ENCODE measurements at regions not wholly inside any gene's neighbourhood (a gene's known extent, or its start where the extent isn't known, plus 50 kb on each side); places are given as distances from the start of the nearest gene placed in this dataset.

DNA sequence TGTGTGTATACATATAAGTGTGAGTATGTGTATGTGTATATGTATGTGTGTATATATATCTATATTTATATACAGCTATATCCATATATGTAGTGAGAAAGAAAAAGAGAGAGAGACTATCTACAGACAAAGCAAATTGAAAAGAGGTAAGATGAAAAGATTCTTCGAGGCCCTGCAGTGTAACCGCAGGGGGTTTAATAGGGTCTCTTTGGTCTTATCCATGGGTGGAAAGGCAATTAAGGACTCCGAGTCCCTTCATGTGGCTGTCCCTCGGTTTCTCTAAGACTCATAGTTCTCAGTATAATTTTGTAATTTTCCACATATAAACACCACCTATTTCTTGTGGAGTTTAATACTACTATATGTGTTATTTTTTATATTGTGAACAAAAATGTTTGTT lies 50.6 kb upstream of the JAZF1 start:
- no peak for DNase-seq

DNA sequence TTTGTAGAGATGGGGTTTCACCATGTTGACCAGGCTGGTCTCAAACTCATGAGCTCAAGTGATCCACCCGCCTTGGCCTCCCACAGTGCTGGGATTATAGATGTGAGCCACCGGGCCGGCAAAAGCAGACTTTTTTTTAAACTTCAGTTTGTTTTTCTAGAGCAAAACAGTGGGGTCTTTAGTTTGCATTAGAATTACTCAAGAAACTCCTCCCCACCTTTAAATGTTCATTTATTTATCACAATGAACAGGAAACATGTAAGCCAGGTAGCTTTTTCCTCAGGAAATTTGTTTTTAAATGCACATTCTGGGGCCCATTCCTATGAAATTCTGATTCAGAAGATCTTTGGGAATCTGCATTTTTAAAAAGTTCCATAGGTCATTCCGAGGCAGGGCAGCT lies 56.0 kb upstream of the JAZF1 start:
- DNase-seq: no peak

DNA sequence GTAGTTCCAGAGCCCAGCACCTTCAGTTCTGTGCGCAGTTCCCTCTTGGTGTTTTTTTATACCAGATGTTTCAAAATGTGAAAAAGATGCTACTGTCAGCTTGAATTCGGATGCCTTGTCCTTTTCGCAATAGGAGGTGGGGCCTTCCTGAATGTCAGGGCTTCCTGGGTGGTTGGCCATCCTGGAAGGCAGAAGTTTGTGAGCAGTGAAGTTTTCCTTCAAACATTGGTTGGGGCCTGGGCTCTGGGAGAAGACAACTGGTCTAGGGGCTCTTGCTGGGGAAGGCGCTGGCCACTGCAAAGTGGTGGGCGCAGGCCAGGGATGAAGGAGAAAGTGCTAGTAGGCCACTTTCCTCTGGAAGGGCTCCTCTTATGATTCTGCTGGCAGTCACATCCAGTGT lies 56.8 kb upstream of the JAZF1 start:
- DNase-seq: no peak

DNA sequence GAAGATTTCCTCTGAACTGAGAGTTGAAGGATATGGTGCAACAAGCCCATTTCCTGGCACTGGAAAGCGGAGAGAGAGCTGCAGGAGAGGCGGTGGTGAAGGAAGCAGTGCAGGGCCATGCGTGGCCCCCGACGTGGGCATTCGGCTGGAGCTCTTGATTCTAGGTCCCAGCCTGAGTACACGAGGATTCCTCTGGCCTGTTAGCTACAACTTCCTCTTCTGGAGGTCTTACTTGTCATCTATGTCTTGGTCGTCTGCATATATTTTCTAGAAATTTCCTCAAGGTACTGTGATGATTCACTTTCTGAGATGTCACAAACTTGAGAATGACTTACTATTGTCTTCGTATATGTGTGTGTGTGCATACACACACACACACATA lies 59.2 kb upstream of the JAZF1 start:
- DNase-seq: no peak

DNA sequence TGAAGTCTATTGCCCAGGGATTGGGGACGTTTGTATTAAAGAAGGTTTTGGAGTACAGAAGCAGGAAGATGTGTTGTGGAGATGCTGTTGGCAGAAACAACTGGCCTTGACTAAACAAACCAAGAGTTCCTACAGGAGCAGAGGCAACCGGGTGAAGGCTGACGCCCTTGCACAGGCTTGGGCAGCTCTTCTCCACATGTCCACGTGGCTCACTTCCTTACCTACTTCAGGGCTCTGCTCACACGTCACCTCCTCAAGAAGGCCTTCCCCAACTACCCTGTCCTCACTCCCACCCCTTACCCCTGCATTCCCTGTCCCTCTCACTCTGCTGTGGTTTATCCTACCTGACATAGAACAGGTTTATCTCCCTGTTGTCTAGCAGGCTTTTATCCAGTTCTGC lies 59.9 kb upstream of the JAZF1 start:
- no peak for DNase-seq

DNA sequence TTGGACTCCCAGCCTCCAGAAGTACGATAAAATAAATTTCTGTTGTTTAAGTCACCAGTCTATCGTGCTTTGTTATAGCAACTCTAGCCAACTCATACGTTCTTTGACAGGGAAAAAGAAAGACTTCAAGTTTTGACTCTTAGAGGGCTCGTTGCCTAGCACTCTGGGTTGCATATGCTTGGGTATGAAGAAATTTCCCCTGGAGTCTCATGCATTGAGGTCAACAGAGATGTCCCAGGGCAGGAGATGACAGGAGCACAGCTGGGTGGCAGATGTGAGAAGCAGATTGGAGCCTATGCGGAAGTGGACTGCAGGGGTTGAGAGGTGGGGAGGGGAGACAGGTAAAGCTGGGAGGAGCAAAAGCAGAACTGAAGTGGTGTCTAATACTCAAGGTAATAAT lies 63.3 kb upstream of the JAZF1 start:
- no peak for DNase-seq

DNA sequence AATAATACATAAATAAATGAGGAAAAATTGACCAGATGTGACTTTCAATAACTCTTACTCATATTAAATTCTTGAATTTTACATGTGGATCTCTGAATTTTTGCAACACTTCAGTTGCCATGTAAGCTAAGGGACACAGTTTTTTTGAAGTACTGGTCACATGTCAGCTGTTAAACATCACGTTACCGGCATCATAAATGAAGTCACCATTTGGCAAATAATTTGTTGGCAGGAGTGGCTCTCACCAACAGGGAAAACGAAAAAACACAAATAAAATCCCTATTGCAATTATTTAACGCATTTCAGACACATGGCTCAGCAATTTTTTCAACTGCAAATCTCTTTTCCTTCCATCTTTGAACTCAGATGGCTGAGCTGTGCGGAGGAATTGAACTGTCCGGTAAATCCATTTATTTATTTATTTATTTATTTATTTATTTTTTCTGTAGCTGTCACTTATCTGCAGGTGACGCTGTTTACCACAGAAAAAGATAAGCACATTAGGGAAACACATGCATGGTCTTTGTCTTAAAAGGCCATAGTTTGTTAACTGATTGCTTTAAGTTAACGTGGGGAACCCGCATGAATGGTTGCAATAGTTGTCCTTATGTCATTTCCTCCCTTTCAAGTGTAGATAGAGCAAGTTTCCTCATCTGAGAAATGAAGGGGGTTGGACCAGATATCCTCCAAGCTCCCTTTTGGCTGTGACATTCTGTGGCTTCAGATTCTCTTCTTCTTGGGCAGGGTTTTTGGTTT lies 64.7 kb upstream of the JAZF1 start:
- DNase-seq: no peak

DNA sequence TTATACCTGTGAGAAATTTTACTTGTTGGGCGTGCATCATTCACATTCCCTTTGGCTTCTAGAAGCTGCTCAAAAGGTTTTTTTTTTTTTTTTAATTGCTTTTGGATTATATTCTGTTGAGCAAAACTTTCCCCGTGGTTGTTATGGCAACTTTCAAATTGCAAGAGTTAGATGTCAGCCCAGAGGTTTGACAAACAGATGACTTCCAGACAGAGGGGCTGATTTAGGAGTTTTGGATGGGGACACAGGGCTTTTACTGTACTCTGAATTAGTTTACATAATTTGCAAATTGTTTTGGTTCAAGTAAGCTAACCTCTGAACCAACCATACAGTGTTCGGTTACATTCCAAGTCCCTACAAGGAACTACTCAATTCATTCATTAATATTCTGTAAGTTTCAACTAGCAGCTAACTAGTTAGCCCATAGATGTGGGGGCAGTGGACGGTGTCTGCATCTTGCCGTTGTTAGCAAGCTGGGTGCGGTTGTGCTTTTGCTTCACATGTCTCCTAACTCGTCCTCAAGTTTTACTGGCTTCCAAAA lies 66.4 kb upstream of the JAZF1 start:
- no peak for DNase-seq

DNA sequence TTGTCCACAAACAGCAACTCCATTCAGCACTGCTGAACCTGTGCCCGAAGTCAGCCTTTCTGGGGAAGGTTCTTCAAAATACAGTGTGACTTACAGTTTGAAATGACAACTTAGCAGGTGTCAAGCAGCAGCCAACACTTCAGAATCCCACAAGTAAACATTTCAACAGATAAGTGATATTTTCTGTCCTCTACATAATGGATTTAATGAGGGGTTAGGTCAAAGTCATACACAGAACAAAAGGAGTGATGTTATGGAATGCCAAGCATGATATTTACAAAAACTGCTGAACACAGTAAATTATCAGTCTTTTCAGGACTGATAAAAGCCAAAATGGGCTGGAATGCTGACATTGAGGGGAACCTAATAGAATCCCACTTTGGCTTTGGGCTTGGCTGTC lies 77.6 kb upstream of the JAZF1 start:
- no peak for DNase-seq

DNA sequence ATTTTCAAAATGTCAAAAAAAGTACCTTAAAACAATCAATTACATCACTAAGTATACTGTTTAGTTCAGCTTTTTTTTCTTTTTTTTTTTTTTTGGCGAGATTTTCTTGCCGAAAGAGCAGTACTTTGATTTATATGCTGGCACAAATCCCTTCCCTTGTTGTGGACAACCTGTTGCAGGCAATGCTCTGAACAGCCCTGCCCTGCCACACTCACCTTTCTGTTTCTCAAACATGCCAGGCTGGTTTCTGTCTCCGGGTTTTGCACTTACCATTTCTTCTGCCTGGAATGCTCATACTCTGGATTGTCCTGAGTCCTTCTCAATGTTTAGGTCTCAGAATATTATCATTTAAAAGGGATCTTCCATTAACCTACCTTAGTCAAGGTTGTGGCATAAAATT lies 80.4 kb upstream of the JAZF1 start:
- DNase-seq: no peak

DNA sequence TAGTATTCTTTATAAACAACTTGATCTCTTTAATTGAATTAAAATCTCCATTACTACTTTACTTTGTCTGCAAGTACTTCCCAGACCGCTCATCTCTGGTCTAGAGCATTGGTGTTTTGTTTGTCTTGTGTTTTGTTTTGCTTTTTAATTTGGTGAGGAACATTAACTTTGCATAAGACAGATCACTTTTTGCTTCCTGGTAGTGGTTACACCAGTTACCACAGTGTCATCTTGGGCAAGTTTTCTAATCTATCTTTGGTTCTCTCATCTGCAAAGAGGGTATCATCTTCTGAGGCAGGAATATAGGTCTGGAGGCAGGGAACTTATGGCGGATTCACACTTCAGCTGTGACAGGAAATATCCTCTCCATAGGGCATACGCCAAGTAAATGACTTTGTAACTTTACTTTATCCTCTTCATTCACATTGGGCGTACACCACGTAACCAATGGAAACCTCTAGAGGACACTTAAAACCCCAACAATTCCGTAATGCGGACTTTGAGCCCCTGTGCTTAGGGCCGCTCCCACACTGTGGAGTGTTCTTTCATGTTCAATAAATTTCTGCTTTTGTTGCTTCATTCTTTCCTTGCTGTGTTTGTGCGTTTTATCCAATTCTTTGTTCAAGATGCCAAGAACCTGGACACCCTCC lies 83.2 kb upstream of the JAZF1 start:
- no peak for DNase-seq

DNA sequence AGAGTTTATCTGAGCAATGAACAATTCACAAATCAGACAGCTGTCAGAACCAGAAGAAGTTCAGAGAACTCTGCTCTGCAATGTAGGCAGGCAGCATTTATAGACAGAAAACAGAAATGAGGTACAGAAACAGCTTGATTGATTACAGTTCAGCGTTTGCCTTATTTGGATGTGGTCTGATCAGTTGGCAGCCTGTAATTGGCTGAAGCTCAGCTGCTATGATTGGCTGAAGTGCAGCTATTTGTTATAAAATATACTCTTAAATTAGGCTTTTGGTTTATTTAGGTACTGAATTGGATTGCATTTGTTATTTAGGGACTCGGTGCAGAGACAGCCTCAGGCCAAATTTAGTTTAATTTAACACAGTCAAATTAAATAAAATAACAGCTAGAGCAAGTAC lies 85.8 kb upstream of the JAZF1 start:
- no peak for DNase-seq

DNA sequence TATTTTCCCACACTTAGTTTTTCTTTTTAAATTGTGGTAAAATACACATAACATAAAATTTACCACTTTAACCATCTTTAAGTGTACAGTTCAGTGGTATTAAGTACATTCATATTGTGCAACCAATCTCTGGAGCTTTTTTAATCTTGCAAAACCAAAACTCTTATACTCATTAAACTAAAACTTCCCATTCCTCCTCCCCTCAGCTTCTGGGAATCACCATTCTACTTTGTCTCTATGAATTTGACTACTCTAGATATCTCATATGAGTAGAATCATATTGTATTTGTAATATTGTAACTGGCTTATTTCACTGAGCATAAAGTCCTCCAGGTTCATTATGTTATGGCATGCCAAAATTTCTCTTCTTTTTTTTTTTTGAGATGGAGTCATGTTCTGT lies 86.4 kb upstream of the JAZF1 start:
- no peak for DNase-seq

DNA sequence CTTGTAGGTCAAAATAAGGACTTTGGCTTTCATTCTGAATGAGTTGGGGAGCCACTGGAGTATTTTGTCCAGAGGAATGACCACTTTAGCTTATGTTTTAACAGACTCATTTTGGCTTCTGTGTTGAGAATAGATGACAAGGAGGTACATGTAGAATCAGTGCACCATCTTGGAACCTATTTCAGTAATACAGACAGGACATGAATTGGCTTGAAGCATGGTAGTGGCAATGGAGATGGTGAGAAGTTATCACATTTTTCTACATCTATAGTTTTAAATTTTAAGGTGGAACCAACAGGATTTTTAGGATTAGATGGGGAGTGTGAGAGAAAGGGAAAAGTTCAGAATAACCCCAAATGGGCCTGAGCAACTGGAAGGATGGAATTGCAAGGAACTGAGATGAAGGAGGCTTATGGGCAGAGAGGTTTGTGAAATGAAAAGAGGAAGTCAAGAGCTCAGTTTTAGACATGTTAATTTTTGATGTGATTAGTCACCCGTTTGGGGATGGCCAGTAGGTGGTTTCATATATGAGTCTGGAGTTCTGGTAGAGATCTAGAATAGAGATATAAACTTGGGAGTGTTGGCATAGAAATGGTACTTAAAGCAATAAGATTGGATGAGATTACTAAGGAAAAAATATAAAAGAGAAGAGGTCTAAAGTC lies 89.2 kb upstream of the JAZF1 start:
- no peak for DNase-seq

DNA sequence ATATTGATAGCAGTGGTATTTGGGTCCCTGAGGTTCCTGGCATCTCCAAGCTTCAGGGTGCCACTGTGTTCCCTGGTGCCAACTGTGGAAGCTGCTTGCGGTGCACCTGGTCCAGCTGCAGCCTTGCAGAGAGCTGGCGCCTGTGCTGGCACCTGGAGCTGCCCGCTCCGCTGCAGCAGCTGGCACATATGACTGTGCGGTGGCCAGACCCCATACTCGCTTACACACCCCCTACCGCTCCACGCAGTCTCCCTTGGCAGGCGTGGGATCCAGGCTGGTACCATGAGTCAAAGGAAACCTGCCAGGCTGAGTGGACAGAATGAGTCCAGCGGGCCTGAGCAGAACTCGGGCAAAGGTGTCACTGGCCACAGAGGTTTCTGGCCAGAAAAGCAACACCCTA lies 89.9 kb upstream of the JAZF1 start:
- no peak for DNase-seq

DNA sequence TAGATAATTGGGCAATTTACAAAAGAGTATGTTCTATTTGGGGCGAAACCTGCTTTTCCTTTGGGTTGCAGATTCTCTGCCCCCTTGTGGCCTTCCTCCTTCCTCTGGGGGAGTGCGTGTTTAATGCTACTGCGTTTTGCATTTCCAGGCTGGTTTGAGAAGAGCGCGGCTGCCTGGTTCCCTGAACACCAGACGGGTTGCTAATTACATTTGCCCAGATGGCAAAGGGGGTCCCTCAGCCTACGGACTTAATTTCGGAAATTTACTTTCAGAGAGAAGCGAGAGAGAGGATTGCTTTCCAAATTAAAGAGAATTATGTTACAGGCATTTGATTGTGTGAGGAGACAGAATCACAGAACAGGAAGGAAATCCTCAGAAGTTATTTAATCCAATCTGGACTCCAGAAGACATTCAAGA lies 91.9 kb upstream of the JAZF1 start:
- DNase-seq: peak; percentile 58

DNA sequence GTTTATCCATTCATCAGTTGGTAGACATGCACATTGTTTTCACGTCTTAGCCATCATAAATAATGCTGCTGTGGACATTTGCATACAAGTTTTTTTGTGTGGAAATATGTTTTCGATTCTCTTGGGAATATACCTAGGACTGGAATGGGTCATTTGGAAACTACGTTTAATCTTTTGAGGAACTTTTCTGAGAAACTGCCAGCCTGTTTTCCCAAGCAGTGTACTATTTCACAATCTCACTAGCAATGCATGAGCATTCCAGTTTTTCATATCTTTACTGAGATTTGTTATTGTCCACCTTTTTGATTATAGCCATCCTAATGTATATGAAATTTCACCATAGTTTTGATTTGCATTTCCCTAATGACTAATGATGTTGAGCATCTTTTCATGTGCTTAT lies 95.7 kb upstream of the JAZF1 start:
- no peak for DNase-seq

DNA sequence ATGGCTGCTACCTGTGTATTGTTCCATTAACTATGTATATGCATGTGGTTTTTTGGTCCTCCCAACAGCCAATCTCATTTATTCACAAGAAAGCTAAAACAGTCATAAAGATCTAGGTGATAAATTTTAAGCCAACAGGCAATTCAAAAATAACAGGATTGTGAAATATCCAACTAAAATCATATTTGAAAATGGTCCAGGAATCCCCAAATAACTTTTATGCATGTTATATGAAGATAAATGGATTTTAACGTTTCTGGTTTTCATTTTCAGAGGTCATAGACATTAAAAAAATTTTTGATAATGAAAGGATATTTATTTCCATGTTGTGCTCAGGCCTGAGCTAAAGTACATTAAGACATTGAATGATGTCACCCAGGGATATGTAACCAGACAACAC lies 96.8 kb upstream of the JAZF1 start:
- DNase-seq: no peak

DNA sequence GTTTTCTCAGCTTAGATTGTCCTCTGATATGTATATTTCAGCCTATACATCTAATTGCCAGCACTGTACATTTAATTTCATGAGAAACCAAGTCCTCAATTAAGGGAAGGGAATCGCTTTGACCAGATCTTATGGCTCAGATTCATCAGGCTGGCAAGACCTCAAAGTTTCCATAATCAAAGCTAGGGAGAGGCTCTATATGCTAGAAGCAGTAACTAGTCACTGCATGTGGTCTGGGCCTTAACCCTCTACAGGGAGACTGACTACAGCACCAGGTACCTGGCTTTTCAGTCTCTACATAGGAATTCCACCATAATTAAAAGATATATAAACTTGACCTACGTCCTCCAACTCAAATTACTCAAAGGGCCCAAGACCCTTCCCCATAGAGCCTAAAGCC lies 97.4 kb upstream of the JAZF1 start:
- no peak for DNase-seq

DNA sequence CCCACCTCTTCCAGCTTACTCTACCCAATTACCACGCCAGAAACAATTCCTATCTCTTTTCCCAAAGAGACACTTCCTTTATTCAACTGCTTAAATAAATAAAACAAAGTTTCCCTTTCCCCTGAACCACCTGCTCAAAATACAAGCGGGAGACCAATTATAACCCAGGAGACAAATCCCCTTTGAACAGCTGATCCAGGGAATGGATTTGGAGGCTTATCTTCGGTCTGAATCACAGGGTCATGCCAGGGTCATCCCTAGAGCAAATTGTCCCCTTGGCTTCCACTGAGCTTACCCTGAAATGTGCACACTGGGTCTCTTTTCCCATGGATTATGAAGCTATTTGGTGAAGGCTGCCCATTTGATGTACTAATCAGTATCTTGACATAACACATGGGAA lies 99.9 kb upstream of the JAZF1 start:
- DNase-seq: no peak

DNA sequence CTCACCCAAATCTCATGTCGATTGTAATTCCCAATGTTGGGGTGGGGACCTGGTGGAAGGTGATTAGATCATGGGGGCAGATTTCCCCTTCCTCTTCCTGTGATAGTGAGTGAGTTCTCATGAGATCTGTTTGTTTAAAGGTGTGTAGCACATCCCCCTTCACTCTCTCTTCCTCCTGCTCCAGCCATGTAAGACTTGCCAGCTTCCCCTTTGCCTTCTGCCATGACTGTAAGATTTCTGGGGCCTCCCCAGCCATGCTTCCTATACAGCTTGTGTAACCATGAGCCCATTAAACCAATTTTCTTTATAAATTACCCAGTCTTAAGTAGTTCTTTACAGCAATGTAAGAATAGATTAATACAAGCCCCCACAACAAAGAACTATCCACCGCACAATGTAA lies 109.9 kb upstream of the JAZF1 start:
- no peak for DNase-seq

DNA sequence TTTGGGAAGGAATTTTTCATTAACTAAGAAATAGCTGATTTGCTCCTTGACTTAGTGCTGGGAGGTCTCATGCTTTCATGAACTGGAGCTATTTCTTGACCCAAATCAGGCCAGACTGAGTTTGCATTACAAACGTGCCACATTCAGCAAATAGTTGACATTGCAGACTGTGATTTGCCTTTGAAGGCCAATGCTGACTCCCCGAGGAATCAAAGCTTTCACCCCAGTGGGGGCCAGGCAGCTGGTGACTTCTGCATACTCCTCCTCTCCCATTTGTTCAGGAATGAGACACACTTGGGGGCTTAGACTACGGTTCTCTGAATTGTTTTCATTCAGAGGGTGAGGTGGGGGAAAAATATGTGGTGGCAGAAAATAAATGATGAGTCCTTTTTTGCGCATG lies 111.0 kb upstream of the JAZF1 start:
- no peak for DNase-seq

DNA sequence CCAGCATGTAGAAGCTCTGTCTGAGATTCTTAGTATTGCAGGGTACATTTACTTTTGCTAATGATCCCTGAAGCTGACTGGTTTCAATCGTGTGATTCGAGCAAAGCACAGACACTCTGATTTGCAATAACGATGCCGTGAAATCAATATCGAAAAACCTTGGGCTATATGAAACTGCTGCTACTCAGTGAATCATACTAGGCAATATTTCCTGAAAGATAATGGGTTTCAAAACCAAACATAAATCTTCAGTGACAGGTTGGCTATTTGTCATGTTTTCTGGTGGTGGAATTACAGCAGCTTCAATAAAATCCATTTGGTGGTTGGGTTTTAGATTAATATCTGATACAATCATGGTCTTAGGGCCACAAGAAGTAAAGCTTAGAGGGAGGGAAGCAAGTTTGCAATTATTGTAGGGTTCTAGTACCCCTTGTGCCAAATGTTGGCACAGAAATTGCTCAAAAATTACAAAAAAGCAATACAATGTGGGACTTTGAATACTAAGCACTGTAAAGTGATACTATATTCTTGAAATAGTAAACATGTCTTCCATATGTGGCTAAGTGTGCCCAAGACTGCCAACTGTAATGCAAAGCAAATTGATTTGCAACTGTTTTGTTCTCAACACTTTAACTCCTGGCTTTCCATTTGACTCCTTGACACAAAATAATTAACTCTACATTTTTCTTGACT lies 112.4 kb upstream of the JAZF1 start:
- no peak for DNase-seq

DNA sequence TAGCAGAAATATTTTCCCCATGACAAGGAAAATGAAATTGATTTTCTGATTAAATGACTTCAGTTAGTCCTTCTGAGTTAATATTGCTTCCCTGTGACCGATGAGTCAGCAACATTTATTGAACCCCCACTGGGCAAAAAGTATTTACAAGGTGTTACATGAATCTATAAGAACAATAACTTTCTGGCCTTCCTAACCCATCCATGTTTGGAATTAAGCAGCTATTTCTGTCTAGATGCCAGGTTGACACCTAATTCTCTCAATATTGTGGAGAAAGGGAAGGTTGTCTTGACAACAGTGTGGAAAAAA lies 112.9 kb upstream of the JAZF1 start:
- DNase-seq: no peak
